Uterus (tissue), 3 donors: ENCODE measurements at regions not wholly inside any gene's neighbourhood (a gene's known extent, or its start where the extent isn't known, plus 50 kb on each side); places are given as distances from the start of the nearest gene placed in this dataset.

Source experiments
- DNase-seq, 2 donors: peaks; one replicate each; pipeline ENCODE4 v3.0.0-alpha.2; 2019 to 2020
- H3K27ac ChIP-seq, 2 donors: fragments of 200-600 bp; sonication (generic); 1 replicate in 1 of 2; 2 replicates in 1 of 2; pipeline ENCODE4 v1.5.1; 2016 to 2018
- H3K27me3 ChIP-seq, 2 donors: fragments of 200-600 bp; sonication (generic); one replicate each; pipeline ENCODE4 v1.5.1; 2018 to 2019; ENCODE audit warnings: control low read depth in 1 of 2
- H3K36me3 ChIP-seq, 2 donors: fragments of 200-600 bp; sonication (generic); one replicate each; pipeline ENCODE4 v1.5.1; 2019; ENCODE audit warnings: control low read depth in 1 of 2
- H3K4me1 ChIP-seq, 2 donors: fragments of 200-600 bp; sonication (generic); one replicate each; pipeline ENCODE4 v1.5.1; 2018 to 2019; ENCODE audit warnings: control low read depth in 1 of 2
- H3K4me3 ChIP-seq, 2 donors: fragments of 200-600 bp; sonication (generic); 1 replicate in 1 of 2; 2 replicates in 1 of 2; pipeline ENCODE4 v1.5.1; 2018 to 2019; ENCODE audit warnings: mild to moderate bottlenecking in 1 of 2
- H3K9me3 ChIP-seq, 2 donors: fragments of 200-600 bp; sonication (generic); one replicate each; pipeline ENCODE4 v1.5.1; 2019; ENCODE audit warnings: control low read depth in 1 of 2
- CTCF ChIP-seq, 4 experiments: fragments of 200-600 bp in 2 of 4; fragments of 450-650 bp in 2 of 4; sonication (generic) in 2 of 4; IDR thresholded peaks; one replicate each; pipeline ENCODE4 v1.5.1; 2016 to 2019; ENCODE audit warnings: antibody characterized with exemption in 4 of 4, mild to moderate bottlenecking in 2 of 4, moderate library complexity in 1 of 4
- POLR2A ChIP-seq, 2 donors: fragments of 450-650 bp; IDR thresholded peaks; one replicate each; pipeline ENCODE4 v1.6.1; 2016; ENCODE audit warnings: antibody characterized with exemption in 2 of 2, mild to moderate bottlenecking in 1 of 2, moderate library complexity in 1 of 2
- intact Hi-C: fragments of 100-400 bp; cut with DNase I; formaldehyde crosslinking; loops from one replicate; pipeline ENCODE4 v1.15.1; 2023; ENCODE audit warnings: low total_unique reads
- donor health status: DM: yes; HTN: yes; CAD: no.

GRCh38 chr11:101401245-101401644 lies 182.6 kb downstream of the TRPC6 start:
- TF ChIP-seq CTCF (IDR thresholded peaks at IDR 0.05) = no peak
- TF ChIP-seq POLR2A (IDR thresholded peaks at IDR 0.05) = no peak
- no peak overlapping the region for H3K4me3 ChIP-seq

GRCh38 chr11:101397979-101398378 lies 185.8 kb downstream of the TRPC6 start:
- Histone ChIP-seq H3K27ac (peak overlapping the region in 1 of 2 donors; percentile 73), H3K36me3 (no peaks in the 10 kb centered on the region), H3K4me1 (no peaks in the 10 kb centered on the region), H3K4me3 (no peak overlapping the region), H3K27me3 (no peaks in the 10 kb centered on the region), H3K9me3 (peaks cover 0 to 4% of the 10 kb centered on the region in 2 donors)
- DNase-seq = no peak
- intact Hi-C loops = no loop called here
- no peak for TF ChIP-seq POLR2A (IDR thresholded peaks at IDR 0.05)
- no peak for TF ChIP-seq CTCF (IDR thresholded peaks at IDR 0.05)

More at GRCh38 chr11:101401245-101401644, 182.6 kb downstream of the TRPC6 start:
- no peak for DNase-seq
- intact Hi-C loops = no loop called here
- Histone ChIP-seq H3K27me3 (no peaks in the 10 kb centered on the region), H3K9me3 (no peaks in the 10 kb centered on the region), H3K4me1 (peaks cover 0 to under 1% of the 10 kb centered on the region in 2 donors), H3K36me3 (no peaks in the 10 kb centered on the region), H3K27ac (peak overlapping the region in 1 of 2 donors; percentile 23)

GRCh38 chr11:101390539-101390938 lies 193.3 kb downstream of the TRPC6 start:
- intact Hi-C loops = no loop called here
- no peak overlapping the region for H3K4me3 ChIP-seq
- no peaks in the 10 kb centered on the region for H3K4me1 ChIP-seq
- peaks cover 0 to 4% of the 10 kb centered on the region in 2 donors for H3K9me3 ChIP-seq
- H3K27ac ChIP-seq = no peak overlapping the region
- no peaks in the 10 kb centered on the region for H3K27me3 ChIP-seq
- no peak for DNase-seq
- TF ChIP-seq POLR2A (IDR thresholded peaks at IDR 0.05) = no peak
- peak in 3 of 4 experiments; percentile 26 to 36 (median 27) for TF ChIP-seq CTCF (IDR thresholded peaks at IDR 0.05)
- no peaks in the 10 kb centered on the region for H3K36me3 ChIP-seq

GRCh38 chr11:101369835-101370234 lies 214.0 kb downstream of the TRPC6 start:
- no peak overlapping the region for H3K27ac ChIP-seq
- intact Hi-C loops = no loop called here
- H3K9me3 ChIP-seq = no peaks in the 10 kb centered on the region
- no peak overlapping the region for H3K4me3 ChIP-seq
- no peak for DNase-seq
- H3K4me1 ChIP-seq = no peaks in the 10 kb centered on the region
- no peaks in the 10 kb centered on the region for H3K27me3 ChIP-seq
- TF ChIP-seq POLR2A (IDR thresholded peaks at IDR 0.05) (no peak), CTCF (IDR thresholded peaks at IDR 0.05) (no peak)
- no peaks in the 10 kb centered on the region for H3K36me3 ChIP-seq

- intact Hi-C loops = no loop called here
These were observed 220.0 kb downstream of the TRPC6 start for GRCh38 chr11:101363706-101364275.

More at GRCh38 chr11:101363706-101364275, 220.0 kb downstream of the TRPC6 start:
- no peak for DNase-seq
- TF ChIP-seq CTCF (IDR thresholded peaks at IDR 0.05) = no peak
- no peak for TF ChIP-seq POLR2A (IDR thresholded peaks at IDR 0.05)
- Histone ChIP-seq H3K9me3 (no peaks in the 10 kb centered on the region), H3K4me1 (no peaks in the 10 kb centered on the region), H3K36me3 (no peaks in the 10 kb centered on the region), H3K27ac (no peak overlapping the region), H3K4me3 (no peak overlapping the region), H3K27me3 (no peaks in the 10 kb centered on the region)
